ENCODE measurements at regions not wholly inside any gene's neighbourhood (a gene's known extent, or its start where the extent isn't known, plus 50 kb on each side); places are given as distances from the start of the nearest gene placed in this dataset.
"Not testable (repeated sequence)": the region's sequence is repeated elsewhere in the genome, so short reads cannot be mapped to it uniquely, and the experiment has no call there.

- intact Hi-C loops (cut with DNase I), result no loop called here
- no peak overlapping the region for H3K4me3 ChIP-seq
- no peak overlapping the region for H3K27ac ChIP-seq
- H3K27me3 ChIP-seq, result no peaks in the 10 kb centered on the region
- H3K4me1 ChIP-seq, result no peaks in the 10 kb centered on the region
- TF ChIP-seq, protein P1, sequence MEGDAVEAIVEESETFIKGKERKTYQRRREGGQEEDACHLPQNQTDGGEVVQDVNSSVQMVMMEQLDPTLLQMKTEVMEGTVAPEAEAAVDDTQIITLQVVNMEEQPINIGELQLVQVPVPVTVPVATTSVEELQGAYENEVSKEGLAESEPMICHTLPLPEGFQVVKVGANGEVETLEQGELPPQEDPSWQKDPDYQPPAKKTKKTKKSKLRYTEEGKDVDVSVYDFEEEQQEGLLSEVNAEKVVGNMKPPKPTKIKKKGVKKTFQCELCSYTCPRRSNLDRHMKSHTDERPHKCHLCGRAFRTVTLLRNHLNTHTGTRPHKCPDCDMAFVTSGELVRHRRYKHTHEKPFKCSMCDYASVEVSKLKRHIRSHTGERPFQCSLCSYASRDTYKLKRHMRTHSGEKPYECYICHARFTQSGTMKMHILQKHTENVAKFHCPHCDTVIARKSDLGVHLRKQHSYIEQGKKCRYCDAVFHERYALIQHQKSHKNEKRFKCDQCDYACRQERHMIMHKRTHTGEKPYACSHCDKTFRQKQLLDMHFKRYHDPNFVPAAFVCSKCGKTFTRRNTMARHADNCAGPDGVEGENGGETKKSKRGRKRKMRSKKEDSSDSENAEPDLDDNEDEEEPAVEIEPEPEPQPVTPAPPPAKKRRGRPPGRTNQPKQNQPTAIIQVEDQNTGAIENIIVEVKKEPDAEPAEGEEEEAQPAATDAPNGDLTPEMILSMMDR (IDR thresholded peaks at IDR 0.05), result no peak
- TF ChIP-seq POLR2AphosphoS5 (IDR thresholded peaks at IDR 0.05; ENCODE audit: insufficient read depth in 1 of 2, low read depth in 1 of 2) (no peak), POLR2A (IDR thresholded peaks at IDR 0.05) (no peak)
- DNase-seq (ENCODE audit: extremely low spot score in 2 of 2), result no peak
- H3K9me3 ChIP-seq, result no peaks in the 10 kb centered on the region
- no peaks in the 10 kb centered on the region for H3K36me3 ChIP-seq
Measured at GRCh38 chrX:16067886-16068515, 55.4 kb upstream of the GRPR start.

DNA sequence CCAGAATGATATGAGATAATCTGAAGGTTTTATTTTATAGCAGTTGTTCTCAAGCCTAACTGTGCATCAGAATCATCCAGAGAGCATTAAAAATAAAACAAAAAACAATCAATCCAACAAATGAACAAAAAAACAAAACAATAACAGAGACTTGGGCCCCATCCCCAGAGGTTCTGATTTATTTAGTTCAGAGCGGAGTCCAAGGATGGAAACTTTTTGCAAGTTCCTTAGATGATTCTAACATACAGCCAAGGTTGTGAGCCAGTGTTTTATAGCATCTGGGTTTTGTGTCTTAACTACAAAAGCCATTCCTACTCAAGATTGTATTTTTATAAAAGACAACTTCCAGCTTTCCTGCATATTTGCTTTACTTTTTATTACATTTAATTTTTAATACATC, 59.4 kb upstream of the GRPR start:
- intact Hi-C loops (cut with DNase I), result no loop called here
- no peak overlapping the region for H3K27ac ChIP-seq
- no peaks in the 10 kb centered on the region for H3K4me1 ChIP-seq
- no peaks in the 10 kb centered on the region for H3K27me3 ChIP-seq
- no peak overlapping the region for H3K4me3 ChIP-seq
- H3K36me3 ChIP-seq, result no peaks in the 10 kb centered on the region
- no peaks in the 10 kb centered on the region for H3K9me3 ChIP-seq
- DNase-seq (ENCODE audit: extremely low spot score in 2 of 2), result no peak
- TF ChIP-seq, protein P1 (IDR thresholded peaks at IDR 0.05), result no peak
- no peak for TF ChIP-seq POLR2A (IDR thresholded peaks at IDR 0.05)

DNA sequence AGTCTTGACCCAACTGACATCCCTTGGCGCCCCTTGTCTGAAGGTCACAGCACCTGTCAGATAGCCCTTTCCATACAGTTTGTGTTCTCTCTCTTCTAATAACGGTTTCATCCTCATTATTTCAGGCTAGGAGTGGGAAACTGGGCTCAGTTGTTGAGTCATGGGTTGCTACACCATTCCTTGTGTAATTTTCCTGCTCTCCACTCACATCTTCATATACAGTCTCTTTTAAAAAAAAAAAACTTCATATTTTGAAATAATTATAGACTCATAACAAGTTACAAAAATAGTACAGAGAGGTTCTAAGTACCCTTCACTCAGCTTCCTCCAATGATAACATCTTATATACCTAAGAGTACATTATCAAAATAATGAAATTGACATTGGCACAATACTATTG, 60.2 kb upstream of the GRPR start:
- intact Hi-C loops (cut with DNase I), result no loop called here
- Histone ChIP-seq H3K27me3 (no peaks in the 10 kb centered on the region), H3K27ac (no peak overlapping the region), H3K4me1 (no peaks in the 10 kb centered on the region), H3K4me3 (no peak overlapping the region), H3K36me3 (no peaks in the 10 kb centered on the region), H3K9me3 (no peaks in the 10 kb centered on the region)
- DNase-seq (ENCODE audit: extremely low spot score in 2 of 2), result no peak
- TF ChIP-seq, protein P1 (IDR thresholded peaks at IDR 0.05), result no peak
- no peak for TF ChIP-seq POLR2A (IDR thresholded peaks at IDR 0.05)
- TF ChIP-seq POLR2AphosphoS5 (IDR thresholded peaks at IDR 0.05; ENCODE audit: insufficient read depth in 1 of 2, low read depth in 1 of 2), result no peak

DNA sequence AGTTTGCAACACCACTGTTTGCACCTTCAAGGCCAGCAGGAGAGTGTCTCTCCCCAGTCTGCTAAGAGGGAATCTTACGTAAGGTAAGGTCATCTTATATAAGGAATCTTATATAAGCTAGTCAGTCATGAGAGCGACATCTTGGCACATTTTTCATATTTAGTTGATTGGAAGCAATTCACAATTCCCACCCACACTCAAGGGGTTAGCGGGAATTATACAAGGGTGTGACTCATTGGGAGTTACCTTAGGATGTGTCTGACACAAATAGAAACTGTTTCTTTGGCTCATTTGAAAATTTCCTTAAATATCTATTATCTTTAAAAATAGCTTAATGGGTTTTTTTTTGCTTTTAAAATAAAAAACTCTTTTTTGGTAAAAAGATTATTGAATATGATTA, 62.1 kb upstream of the GRPR start:
- H3K9me3 ChIP-seq, result no peaks in the 10 kb centered on the region
- no peaks in the 10 kb centered on the region for H3K4me1 ChIP-seq
- TF ChIP-seq, protein P1 (IDR thresholded peaks at IDR 0.05), result no peak
- TF ChIP-seq POLR2A (IDR thresholded peaks at IDR 0.05) (no peak), POLR2AphosphoS5 (IDR thresholded peaks at IDR 0.05; ENCODE audit: insufficient read depth in 1 of 2, low read depth in 1 of 2) (no peak)
- H3K27ac ChIP-seq, result no peak overlapping the region
- no peaks in the 10 kb centered on the region for H3K27me3 ChIP-seq
- H3K4me3 ChIP-seq, result no peak overlapping the region
- intact Hi-C loops (cut with DNase I), result no loop called here
- H3K36me3 ChIP-seq, result no peaks in the 10 kb centered on the region
- DNase-seq (ENCODE audit: extremely low spot score in 2 of 2), result no peak

- no peak overlapping the region for H3K4me3 ChIP-seq
- no peaks in the 10 kb centered on the region for H3K4me1 ChIP-seq
- intact Hi-C loops (cut with DNase I), result no loop called here
- TF ChIP-seq POLR2A (IDR thresholded peaks at IDR 0.05) (no peak), POLR2AphosphoS5 (IDR thresholded peaks at IDR 0.05; ENCODE audit: insufficient read depth in 1 of 2, low read depth in 1 of 2) (no peak)
- TF ChIP-seq, protein P1 (IDR thresholded peaks at IDR 0.05), result no peak
- H3K27ac ChIP-seq, result no peak overlapping the region
- no peaks in the 10 kb centered on the region for H3K9me3 ChIP-seq
- H3K27me3 ChIP-seq, result no peaks in the 10 kb centered on the region
- H3K36me3 ChIP-seq, result no peaks in the 10 kb centered on the region
- DNase-seq (ENCODE audit: extremely low spot score in 2 of 2), result no peak
Measured at GRCh38 chrX:16060252-16060651, 63.1 kb upstream of the GRPR start.

- DNase-seq (ENCODE audit: extremely low spot score in 2 of 2); H3K36me3 ChIP-seq; intact Hi-C loops (cut with DNase I); H3K27me3 ChIP-seq; H3K27ac ChIP-seq; H3K4me3 ChIP-seq; H3K4me1 ChIP-seq; H3K9me3 ChIP-seq: not testable (repeated sequence)
Measured at GRCh38 chrX:16049126-16049525, 74.2 kb upstream of the GRPR start.

Measured in vagina (tissue), 2 donors.